HT-29 (cell line): ENCODE measurements at regions not wholly inside any gene's neighbourhood (a gene's known extent, or its start where the extent isn't known, plus 50 kb on each side); places are given as distances from the start of the nearest gene placed in this dataset.

Experiments used
- DNase-seq: peaks from one replicate; pipeline ENCODE4 v3.0.0-alpha.2; 2015; ENCODE audit warnings: low spot score

DNA sequence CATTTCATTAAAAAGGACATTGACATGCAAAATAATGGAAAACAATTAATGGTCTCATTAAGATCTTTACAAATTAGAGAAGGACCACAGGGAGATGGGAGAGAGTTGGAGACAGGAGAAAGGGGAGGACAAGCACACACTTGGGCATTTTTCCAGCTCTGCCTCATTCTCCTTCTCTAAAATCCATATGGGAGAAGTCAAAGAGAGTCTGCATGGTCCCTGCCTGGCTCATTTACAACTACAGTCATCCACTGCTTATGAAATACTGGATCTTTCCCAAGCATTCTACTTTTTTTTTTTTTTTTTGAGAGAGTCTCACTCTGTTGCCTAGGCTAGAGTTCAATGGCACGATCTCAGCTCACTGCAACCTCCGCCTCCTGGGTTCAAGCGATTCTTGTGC is 518.9 kb upstream of the CELF2 start:
- no peak for DNase-seq

DNA sequence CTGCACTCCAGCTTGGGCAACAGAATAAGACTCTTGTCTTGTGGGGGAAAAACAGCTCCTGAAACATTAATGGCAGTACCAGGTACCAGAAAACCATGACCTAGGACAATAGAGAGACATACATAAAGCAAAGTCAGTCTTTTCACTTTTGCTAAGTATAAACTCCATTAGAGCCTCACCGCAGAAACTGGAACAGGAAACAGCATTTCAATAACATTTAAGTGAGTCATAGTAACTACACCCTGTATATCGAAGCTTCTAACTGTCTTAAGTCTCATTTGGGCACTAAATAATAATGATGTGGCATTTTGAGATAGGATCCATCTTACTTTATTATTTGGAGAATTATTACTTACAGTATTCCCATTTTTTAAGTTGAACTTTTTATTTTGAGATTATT is 517.8 kb upstream of the CELF2 start:
- no peak for DNase-seq

DNA sequence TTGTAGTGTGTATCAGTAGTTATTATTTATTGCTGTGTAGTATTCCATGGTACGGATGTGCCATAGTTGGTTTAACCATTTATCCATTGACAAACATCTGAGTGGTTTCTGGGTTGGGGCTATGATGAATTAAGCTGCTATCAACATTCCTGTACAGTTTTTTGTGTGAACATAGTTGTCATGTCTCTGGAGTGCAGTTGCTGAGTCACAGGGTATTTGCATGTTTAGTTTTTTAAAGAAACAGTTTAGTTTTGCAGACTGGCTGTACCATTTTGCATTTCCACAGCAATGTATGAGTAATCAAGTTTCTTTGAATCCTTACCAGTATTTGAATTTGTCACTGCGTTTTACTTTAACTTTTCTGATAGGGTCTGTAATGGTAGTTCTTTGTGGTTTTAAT is 516.7 kb upstream of the CELF2 start:
- DNase-seq, result no peak

DNA sequence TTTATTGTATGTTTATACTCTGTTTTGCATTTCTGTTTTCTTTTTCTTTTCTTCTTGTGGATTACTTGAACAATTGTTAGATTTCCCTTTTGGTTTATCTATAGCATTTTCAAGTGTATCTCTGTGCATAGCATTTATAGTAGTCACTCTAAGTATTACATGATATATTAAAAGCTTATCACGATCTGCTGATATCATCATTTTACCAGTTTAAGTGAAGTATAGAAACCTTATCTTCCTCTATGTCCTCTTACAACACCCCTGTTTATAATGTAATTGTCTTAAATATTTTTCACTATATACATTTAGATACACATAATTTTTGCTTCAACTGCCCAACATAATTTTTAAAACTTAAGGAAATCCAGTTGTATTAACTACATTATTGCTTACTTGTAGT is 513.9 kb upstream of the CELF2 start:
- DNase-seq, result no peak

DNA sequence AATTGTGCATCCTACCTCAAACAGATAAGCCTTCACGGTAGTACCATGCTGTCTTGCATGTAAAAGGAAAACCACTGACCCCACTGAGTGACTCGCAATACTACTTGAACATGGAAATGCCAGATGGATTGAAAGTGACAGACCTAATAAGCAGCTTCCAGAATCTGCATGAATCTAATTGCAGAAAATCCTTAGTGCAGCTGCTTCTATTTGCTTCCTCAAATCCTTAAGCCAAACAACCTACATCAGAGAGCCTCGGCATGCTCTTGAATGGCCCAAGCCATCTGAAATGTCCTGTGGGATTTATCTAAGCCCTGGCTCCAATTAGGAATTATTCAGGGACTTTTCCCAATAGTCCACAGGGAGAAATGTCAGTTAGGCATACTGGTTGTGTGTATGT is 509.5 kb upstream of the CELF2 start:
- DNase-seq, result no peak

DNA sequence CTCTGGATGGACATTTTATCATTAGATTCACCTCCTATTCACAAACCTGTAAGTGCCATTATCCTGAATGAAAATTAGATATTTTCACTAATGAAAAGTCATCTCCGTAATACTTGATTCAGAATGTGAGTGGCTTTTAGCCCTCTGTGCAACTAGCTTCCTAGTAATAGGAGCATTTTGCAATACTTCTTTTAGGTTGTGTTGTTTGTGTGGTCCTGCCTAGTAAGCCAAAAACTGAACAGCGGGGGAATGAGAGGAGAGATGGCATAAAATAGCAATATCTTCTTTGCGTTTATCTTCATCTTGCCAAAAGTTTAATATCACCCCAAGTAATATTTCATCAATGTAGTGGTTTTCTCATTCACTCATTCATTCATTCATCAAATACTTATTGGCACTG is 507.5 kb upstream of the CELF2 start:
- no peak for DNase-seq

DNA sequence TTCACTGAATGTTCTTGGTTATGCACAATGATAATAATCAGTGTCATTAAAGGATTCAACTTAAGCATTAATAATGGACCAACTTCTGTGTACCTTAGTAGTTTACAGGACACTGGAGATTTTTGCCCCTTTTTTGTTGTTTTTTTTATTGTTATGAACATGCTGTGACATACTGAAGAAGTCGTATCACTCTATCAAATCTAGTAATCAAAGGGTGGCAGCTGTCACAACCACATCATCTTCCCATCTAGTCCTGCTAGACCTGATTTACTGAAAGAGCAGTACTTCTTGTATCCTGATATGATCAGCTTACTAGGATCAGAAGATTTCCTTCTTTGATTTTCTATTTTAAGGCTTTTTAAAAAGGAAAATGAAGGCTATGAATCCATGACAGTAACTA is 504.6 kb upstream of the CELF2 start:
- DNase-seq, result no peak

DNA sequence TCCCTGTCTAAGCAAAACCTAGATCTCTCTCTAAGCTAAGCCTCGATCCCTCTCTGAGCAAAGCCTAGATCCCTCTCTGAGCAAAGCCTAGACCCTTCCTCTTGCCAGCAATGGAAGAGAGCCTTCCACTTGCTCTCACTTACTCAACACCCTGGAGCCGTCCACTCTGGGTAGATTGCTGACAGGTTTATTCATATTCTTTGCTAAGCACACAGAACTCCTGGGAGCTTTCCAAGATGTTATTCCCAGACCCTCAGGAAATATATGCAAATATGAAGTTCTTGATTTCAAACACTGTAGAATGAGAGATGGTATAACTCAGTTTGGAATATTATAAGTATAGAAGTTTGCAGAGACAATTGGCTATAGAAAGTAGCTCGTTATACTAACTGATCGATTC is 503.8 kb upstream of the CELF2 start:
- no peak for DNase-seq

DNA sequence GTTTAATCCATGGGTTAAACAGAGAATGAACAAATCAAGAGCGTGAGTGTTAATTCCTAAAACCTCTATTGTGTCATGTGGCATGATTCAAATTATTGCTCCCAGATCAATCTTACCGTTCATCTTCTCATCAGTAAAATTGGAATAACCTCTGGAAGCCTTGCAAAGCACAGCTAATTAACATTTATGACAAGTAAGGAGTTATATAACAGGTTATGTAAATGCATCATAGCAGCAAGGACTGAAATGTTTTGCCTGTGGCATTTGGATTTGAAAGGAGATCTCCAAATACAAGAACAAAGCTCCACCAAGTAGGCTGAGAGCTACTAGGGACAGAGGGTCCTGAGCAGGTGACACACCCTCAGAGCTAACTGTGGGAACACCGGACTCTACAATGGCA is 502.9 kb upstream of the CELF2 start:
- DNase-seq, result no peak

DNA sequence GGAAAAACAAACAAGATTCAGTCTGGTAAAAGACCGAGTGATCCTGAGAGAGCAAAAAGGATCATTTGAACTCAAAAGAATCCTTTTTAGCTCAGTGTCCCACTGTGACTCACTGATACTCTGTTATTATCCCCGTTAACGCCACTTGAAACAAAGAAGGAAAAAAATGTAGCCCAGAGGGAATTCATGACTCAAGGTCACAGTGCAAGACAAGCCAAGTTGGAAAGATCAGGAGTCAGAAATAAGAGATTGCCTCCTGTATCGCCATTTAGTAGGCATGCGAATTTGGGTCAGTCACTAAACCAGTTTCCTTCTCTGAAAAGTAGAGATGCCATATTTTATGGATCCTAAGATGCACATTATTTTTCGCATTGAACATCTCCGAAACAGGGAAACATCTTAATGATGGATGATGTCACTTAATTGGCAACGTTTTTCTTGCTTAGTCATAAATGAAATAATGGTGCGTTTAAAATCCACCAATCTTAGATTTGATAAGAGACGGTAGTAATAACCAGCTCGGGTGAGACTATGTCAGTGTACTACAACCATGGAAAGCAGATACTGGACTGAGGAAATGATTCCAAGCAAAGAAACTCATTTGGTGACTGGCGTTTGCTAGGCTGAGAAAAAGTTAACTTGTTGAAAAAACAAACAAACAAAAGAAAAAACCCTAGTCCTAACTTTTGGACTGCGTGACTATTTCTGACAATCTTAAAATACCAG is 502.0 kb upstream of the CELF2 start:
- no peak for DNase-seq

DNA sequence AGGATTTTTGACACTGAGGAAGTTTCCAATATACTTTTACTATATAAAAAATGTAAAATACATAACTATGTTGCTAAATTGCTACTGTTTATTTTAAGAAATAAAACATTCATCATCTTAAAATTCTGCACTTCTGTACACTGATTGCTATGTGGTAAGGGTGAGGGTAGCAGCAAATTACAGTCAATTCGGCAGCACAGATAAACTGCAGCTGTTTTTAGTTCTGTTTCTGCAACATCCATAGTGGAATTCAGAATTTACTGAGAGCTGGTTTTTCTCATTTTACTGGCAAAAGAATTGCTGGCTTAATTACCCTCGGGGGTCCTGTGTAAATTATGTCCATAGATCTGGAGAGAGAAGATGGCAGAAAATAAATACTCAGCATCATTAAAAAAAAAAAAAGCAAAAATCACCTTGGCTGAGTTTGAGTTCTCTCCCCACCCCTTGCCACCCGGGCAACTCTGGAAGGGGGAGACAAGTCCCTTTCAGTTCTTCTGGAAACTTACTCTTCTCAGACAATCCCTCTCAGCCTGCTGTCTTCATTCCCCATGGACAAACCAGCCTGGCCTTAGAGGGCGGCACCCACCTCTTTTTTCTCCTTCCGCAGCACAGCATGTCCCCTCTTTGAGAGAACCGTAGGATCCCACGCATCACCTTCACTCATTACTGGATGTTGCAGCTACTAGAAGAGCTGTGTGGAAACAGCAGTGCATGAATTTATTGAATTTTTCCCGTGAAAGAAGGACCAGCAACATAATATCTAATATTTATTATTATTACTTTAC is 501.1 kb upstream of the CELF2 start:
- DNase-seq, result no peak

DNA sequence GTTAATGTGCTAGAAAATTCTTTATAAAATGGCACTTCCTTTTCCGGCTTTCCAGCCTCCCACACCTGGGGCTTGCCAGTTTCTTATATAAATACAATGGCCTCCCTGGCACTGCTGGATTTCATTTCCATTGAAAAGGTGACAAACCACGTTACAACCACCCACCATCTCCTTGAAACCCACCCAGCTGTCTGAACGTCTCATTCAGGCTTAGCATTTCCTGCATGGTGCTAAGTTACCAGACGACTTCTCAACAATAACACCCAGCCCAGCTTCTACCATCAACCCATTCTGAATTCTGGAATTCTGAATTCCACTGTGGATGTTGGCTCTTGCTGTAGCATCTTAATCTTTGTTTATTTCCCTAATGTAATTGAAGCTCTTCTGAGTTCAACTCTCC is 499.8 kb upstream of the CELF2 start:
- DNase-seq, result no peak

DNA sequence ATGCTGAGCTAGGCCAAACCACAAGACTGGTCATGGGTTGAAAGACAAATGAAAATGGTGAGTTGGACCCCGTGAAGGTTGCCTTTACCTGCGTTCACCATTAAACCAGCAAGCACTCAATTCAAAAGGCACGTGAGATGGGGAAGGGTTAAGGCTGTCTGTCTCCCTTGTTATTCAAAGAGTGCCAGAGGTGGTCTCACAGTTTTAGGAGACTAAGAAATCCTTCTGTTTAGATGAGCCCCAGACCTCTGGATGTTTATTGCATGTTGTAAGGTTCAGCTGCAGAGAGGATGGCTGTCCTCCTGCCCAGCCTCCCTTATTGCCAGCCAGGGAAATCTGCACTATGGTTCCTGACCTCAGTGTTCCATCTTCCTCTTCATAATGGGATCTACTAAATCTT is 498.0 kb upstream of the CELF2 start:
- DNase-seq, result no peak

DNA sequence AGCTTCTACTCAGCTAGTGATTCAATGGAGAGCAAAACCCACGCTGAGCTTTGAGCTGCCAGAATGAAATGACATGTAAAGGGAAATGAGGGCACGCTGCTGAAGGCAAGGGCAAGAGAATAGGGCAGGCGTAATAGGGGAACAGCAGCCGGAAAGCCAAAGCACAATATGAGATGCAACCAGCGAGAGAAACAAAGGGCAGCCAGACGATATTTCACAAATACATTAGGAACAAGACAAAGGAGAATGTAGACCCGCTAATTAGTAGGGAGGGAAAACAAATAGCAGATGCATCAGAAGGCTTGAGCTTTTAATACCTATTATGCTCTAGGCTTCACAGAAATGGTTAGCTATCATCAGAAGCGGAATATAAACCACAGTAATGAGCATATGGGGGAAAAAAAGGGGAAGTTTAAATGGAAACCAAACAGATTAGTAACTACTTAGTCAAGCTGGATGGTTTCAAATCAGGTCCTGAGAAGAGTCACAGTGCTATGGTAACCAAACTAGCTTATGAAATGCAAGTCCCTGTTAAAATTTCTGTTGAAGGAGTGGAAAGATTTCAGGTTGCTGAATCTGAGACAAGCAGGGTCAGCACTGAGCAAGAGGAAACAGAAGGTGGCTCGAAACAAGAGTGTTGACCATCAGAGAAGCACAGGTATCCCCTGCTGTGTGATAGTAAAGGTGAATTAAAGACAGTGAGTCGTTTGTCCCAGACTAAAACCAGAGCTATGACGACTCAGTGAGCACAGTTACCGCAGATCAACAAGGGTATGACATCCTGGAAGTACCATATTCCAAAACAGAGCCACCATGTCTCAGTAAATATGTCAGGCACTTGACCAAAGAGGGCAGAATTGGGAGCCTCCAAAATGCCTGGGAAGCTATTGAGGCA is 496.9 kb upstream of the CELF2 start:
- no peak for DNase-seq

DNA sequence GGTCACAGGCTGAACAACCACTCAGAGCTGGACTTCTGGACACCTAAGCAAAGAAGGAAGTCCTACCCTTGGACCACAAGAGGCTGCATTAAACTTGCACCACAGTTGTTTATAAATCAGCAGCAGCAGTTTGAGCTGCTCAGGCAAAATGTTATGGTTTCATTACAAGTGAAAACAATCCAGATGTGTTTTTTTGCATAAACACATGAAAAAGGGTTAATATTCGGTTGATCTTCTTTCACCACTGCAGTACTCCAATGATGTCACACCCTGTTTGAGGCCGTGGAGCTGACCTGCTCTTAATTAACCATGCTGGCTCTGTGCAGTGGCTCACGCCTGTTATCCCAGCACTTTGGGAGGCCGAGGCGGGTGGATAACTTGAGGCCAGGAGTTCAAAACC is 490.8 kb upstream of the CELF2 start:
- DNase-seq, result no peak

DNA sequence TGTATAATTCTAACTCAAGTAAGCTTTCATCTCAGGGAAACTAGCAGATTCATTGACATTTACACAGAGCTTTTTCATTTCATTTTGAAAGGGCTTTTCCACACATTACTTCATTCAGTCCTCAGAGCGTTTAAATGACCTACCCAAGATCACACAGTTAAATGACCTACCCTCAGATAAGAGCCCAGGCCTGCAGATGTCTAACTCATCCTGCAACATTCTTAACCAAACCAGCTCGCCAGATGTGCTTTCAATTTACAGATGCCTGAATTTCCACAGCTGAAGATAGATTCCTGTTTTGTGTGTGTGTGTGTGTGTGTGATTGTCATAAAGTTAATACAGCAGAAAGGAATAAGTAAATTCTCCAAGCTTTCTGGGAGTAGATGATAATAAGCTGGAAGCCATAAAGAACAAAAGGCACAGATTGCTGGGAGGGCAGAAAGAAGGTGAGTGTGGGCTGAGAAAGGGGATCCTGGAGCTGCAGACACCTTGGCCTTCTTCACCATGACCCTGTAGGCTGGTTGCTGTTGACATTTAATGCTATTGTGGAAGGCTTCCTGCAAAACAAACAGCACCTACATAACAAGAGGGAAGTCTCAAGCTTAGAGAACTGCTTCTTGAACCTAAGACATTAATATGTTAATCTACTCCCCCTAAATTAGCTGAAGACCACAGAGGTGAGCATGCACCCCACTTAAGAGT is 489.7 kb upstream of the CELF2 start:
- no peak for DNase-seq

DNA sequence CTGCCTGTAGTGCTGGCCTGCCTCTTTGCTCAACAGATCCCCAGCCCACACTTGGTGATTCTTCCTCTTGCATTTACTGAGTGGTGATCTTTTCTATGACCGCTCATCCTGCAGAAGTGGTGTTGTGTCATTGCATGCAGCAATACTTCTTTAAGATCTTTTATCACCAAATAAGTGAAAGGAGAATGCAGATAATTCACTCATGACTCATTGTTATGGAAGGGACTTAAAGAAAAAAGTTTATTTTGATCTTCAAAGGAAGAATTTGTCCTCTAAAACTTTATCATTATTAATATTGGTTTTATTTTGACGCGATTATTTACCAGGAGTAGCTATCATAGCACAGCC is 489.1 kb upstream of the CELF2 start:
- no peak for DNase-seq

DNA sequence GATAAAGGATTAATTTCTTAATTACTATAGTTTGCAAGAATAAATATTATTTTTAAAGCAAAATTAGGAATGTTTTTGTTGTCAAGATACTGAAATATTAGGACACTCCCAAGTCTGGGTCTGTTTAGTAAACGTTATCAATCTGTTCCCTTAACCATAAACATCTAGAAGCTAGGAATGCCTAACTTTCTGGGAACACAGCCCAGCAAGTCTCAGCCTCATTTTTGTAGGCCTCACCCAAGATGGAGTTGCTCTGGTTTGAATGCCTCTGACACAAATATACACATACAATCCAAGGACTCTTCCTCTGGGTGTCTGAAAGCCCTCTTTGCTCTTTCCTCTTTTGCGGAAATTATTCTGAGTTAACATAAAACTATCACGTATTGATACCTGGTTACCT is 487.4 kb upstream of the CELF2 start:
- no peak for DNase-seq

DNA sequence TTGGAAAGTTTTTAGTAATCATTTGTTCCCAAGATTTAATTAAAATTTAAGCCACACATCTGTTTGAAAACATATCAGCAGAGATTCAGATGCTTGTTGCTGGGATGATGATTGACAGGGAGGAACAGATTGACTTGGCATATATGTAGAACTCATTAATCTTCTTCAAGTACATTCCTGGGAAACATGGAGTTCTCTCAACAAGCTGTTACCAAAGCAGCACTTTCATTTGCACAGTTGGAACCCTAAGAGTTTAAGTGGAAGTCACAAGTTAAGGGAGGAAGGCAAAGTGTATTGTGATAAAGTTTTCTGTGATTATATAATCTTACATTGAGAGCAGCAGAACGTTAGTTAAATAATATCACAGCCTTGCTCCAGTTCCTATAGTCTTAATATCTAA is 485.4 kb upstream of the CELF2 start:
- DNase-seq, result no peak

DNA sequence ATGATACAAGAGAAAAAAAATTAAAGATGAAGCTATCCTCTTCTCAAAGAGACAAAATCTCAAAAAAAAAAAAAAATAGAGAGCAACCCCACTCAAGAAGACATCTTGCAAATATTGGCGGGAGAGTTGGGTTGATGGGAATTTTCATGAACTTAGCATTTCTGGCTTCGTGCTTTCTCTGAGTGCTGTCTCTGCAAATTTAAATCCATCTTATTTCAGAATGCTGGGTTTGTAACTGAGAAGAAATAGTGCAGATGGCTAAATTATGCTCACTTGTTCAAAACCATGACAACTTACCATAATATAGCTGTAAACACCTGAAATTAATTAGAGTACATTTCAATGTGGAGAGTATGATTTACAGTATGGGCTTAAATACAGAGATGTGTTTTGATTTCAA is 484.8 kb upstream of the CELF2 start:
- DNase-seq, result no peak

DNA sequence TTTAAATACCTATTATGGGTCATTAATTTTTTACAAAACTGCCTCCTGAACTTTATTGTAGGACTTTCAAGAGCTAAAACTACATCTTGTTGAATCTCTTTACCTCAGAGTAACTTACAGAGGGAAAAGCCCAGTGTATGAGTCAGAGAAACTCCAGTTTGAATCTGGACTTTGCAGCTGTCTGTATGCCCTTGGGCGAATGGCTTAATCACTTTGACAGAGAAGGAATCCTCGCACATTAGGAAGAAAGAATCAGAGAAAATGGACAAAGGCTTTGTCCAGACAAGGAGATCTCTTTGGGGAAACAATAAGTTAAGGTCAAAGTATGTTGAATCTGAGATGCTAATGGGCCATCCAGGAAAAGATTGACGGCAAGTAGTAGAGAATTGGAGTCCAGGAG is 484.2 kb upstream of the CELF2 start:
- no peak for DNase-seq

DNA sequence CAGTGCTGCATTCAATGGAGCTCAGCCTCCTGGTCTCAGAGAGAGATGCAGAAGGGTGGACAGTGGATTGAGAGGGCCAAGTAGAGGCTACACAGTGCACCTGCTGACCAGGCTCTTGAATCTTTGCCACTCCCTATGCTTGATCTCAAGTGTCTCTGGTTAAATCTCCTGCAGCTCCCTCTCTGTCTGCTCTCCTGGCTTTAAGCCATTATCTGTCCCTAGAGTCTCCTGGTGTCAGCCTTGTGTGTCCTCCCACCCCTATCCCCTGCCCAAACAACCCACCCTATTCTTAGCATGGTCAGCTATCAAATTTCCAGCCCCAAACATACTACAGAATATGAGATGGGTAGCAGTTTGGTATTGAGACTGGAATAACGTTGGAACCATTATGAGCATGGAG is 479.3 kb upstream of the CELF2 start:
- DNase-seq, result no peak
